NCI-H748 (cell line): ENCODE measurements at regions not wholly inside any gene's neighbourhood (a gene's known extent, or its start where the extent isn't known, plus 50 kb on each side); places are given as distances from the start of the nearest gene placed in this dataset.
A peak's percentile ranks its signal among the peaks of the same experiment; 100 is the strongest.

Source experiments
- DNase-seq: peaks from one replicate; lab custom pipeline; 2025; ENCODE audit not compliant: unreplicated experiment; lab: John Stamatoyannopoulos, UW

DNA sequence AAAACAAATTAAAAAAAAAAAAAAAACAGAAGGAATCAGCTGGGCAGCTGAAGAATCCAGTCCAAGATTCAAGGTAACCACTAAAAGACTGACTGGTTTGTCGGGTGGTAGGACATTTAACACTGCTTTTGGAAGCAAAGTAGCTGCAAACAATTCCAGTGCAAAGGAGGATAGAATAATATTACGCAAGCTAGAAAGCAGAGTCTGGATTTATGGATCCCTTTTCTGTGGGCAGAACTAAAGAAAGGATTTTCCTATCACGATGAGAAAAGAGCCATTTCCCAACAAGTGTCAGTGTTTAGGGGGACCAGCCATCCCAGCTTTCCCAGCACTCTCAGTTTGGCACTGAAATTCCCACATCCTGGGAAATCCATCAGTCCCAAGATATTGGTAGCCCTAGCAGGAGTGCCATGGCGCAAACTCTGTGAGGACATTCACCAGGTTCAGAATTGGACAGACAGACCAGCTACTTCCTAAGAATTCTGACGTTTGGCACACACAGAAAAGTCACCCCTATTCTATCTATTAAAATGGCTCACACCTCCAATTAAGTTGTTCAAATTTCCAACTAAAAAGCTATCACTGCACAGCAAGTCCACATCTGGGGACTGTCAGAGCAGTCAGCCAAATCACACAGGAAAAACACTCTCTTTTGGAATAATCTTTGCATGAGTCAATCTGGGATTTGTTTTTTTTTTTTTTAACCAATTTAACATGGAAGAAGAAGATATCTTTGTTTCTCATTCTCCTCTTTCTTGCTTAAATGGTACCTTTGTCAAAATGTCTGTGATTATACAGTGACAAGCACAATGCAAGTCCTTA lies 356.8 kb upstream of the ARID1B start:
- DNase-seq = no peak

DNA sequence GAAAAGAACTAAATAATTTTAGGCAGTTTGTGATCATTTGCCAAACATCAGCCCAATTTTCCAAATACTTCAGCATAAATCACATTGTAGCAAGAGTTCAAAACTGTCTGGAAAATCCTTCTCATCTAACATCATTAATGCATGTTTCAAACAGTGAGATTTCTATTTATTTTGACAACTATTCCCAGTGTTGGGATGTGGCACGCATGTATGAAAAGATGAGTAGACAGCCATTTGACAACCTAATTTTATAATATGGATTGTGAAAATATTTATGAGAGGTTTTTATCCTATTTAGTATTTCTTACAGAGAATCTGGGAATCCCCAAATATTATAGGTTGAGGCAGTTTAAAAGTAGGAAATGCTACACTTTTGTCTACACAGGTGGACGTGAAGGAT lies 357.6 kb upstream of the ARID1B start:
- DNase-seq = no peak

DNA sequence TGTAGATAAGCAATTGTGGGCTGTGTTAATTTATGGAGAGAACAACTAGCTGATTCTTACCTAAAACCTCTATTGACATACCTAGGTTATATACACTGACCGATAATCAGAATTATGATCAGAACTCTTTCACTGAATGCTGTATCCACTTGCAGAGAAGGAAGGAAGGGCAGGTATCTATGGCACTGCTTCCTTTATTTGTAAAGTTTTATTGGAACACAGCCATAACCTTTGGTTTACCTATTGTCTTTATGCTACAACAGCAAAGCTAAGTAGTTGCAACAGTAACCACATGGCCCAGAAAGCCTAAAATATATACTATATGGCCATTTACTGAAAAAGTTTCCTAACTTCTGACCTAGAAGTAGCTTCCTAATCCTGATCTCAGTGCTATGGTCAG lies 358.9 kb upstream of the ARID1B start:
- DNase-seq = no peak

DNA sequence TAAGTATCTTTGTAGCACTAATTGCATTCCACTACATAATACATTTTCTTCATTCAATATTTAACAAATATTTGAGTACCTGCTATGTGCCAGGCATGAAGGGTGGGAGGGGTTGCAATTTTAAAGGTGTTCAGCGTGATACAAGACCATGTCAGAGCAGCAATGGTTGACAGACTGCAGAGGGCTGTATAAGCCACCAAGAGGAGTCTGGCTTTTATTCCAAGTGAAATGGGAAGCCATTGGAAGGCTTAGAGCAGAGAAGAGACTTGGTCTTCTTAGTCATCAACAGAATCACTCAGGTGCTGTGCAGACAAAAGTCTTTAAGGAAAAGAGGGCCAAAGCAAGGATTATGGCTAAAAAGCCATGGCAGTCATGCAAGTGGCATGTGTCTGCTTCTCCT lies 360.8 kb upstream of the ARID1B start:
- DNase-seq = peak; percentile 77

DNA sequence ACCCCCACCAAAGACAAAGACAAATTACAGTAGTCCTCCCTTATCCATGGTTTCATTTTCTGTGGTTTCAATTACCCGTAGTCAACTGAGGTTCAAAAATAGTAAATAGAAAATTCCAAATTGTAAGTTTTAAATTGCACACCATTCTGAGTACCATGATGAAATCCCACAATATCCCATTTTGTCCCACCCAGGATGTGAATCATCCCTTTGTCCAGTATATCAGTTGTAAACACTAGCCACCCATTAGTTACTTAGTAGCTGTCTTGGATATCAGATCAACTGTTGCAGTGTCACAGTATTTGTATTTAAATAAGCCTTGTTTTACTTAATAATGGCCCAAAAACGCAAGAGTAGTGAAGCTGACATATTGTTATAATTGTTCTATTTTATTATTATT lies 364.0 kb upstream of the ARID1B start:
- no peak for DNase-seq

DNA sequence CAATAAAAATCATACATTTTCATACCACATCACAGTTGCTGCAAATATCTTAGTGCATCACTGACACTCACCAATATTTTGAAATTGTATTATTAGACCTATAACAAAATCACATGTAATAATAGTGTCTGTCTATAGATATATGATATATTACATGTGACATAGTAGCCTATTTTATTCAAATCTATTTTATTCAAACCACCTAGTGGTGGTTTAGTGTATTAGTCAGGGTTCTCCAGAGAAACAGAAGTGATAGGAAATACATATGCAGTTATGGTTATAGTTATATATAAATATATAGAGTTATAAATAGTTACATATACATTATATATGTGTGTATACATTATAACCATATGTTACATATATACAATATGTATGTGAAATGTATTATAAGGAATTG lies 366.5 kb upstream of the ARID1B start:
- no peak for DNase-seq

DNA sequence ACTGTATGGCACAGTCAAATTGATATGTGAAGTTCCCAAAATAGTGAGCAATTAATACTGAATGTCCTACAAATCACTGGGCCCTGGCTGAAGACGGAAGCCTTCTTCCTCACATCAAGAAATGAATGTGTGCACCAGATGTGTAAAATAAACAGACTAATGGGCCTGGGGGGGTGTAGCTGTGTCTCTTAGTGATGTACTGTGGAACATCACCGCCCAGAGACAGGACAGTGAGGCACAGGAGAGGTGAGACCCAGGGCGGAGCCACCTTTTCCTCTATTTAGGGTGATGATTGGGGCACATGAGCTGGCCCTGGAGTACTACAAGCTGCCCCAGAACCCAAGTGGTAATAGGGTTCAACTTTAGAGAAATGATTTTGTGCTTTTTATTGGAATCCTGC lies 368.5 kb upstream of the ARID1B start:
- DNase-seq = no peak

DNA sequence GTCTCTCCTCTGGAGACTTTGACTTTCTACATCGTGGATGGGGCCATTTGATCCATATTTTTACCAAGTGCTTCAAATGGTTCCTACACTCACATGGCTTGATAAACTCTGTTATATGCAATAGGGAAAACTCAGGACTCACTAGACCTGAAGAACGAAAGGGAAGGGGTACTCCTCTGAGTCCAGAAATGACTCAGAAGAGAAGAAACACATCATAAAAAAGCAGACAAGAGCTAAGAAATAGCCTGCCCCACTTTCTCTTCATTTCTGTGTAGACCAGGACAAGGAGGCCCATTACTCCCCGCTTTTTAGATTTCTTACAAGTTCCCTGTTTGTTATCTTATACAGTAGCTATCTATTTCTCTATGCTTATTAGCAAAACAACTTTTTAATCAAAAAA lies 369.8 kb upstream of the ARID1B start:
- no peak for DNase-seq

DNA sequence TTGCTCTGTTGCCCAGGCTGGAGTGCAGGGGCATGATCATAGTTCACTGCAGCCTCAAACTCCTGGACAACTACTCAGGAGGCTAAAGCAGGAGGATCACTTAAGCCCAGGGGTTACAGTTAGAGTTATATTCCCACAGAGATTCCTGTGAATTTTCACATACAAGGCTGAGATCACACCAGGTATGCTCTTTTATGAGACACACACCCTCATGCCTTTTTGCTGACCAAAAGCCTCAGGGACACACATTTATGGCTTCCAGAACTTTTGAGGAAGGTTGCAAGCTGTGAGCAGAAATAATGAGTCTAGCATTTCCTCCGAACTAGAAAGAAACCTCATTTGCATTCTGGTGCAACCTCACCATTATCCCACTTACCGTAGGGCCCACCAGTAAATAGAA lies 370.5 kb upstream of the ARID1B start:
- no peak for DNase-seq

DNA sequence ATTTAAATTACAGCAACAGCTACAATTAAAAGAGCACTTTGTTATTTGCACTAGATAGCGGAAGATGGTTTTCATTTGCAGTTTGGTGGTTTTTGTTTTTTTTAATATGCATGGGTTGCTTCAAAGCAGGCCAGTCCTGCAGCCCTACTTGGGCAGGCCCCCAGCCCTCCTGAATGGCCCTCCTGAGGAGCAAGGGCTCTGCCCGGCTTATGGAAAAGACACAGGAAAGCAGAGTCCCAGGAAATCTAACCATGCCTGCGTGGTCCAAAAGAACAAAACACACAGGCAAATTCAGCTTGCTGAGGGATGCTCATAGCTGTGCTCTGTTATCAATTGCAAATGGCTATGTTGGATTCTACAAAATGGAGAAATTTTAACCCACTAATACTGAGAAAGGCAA lies 371.1 kb upstream of the ARID1B start:
- DNase-seq = no peak

DNA sequence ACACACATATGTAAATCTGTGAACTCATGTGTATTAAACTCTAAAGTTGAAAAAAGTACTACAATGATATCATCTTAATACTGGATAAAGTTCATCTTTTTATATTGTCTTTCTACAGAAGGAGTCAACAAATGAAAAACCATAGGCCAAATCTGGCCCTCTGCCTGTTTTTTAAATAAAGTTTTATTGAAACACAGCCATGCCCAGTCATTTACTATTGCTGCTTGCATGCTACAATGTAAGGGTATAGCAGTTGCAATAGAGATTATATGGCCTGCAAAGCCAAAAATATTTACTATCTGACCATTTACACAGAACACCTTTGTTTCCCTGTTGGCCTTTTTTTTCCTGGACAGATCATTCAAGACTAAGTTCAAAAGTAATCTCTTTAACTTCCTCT lies 374.6 kb upstream of the ARID1B start:
- DNase-seq = no peak

DNA sequence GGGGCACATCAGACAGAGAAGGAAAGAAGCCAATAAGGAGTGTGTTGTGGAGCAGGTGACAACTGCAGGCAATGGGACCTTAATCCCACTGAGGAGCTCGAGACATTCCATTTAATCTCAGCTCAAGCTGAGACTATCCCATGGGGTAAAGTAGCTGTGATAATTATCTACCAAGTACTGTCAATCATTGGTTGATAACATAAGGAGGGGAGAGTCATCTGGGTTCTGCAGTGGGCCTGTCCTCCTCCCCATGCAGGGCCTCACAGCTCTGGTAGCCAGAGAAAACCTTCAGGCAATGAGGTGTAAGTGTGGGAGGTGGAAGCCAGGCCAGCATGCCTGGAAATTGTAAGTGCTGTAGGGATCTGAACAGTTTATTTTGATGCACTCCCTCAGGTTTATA lies 375.0 kb upstream of the ARID1B start:
- DNase-seq = no peak

DNA sequence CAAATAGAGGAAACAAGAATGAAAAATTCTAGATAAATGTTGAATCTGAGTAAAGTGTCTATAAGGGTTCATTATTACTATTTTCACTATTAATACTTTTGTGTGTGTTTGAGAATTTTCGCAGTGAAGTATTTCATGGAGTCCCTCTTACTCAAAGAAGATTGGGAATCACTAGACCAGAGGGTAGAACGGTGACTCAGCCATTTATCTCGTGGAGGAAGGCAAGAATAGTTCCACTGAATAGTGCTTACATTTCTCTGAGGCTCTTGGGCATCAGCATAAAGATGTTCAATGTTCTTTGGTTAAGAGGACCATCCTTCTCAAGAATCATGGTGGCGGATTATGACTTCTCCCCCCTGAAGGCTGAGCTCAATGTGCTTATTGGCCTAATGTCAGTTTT lies 376.7 kb upstream of the ARID1B start:
- DNase-seq = no peak

DNA sequence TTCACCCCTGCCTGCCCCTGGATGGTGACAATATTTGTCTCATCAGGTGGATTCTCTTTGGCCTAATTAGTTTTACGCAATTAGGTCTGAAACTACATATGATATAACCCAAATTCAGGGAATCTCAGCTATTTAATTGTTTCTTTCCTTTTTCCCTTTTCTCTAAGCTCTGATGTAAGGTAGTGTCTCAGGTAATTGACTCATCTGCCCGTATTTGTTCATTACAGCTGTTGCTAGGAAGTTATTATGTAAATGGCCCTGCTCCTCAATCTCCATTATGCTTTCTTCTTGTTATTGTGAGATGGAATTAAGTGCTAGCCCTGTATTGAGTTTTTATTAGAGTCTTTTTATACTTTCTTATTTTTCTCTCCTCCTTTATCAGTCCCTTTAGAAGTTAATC lies 378.2 kb upstream of the ARID1B start:
- peak; percentile 59 for DNase-seq

DNA sequence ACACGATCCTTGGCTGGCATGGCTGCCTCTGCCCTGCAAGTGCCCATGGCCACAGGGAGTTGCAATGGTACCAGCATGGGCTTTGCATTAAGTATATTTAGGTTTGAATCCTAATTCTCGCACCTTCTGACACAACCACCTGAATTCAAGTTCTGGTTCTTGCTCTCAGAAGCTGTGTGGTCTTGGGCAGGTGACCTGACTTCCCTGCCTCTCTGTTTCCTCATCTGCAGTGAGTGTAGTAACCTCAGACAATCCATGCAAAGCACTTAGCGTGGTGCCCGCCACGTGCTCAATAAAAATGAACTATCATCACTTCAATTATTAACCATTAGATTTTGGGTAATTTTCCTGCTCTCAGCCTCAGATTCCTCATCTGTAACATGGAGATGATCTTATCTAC lies 378.8 kb upstream of the ARID1B start:
- DNase-seq = no peak

DNA sequence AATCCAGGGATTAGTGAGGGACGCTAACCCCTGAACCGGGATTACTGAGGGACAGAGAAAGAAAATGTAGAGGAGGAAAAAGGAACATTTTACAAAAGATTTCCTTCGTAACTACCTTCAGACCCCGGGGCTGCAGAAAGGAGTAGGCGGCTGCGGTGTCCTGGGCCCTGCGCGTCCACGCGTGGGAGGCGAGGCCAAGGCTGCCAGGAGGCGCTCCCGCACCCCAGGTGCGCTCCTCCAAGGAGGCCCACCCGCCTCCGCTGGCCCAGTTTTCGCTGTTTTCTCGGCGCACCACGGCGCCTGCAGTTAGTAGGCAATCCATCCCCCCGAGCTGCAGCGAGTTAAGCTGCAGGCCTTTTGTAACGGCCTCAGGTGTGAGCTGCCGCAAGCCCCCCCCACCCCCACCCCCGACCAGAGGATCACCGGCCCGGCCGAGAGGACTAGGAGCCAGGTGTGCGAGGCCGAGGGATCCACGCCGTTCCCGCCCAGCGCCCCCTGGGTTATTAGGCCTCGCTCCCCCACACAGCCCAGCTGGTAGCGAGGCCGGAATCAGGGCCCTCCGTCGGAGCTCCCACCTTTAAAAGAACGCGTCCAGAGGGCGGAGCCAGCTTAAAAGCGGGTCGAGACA lies 380.3 kb upstream of the ARID1B start:
- no peak for DNase-seq

DNA sequence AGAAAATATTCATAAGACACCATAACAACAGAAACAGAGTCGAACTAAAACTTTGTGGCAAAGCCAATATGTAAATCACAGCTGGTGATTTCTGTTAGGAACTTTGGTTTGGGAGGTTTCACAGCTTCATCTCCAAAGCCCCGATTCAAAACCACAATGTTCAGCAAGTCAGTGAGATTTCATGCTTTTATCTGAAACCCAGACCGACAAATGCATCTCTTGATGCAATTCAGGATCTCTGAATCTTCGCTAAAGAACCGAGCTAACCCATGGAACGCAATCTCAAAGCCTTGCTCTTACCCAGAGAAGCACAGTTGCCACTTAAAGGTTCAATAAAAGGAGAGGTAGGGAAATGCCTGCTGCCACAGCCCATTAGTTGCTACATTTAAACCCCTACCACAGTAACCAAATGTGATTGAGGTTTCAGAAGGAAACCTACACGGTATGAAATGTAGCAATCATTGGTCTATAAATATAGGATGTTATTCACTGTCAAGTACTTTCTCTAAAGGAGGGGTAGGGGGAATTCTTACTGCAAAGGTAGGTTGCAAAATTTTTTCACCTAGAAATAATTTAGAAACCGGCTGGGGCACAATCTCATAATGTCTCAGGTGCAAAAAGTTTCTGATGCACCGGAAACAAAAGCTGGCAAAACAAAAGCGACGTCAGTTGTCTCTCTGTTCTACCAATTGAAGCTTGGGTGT lies 381.0 kb upstream of the ARID1B start:
- DNase-seq = peak; percentile 33

DNA sequence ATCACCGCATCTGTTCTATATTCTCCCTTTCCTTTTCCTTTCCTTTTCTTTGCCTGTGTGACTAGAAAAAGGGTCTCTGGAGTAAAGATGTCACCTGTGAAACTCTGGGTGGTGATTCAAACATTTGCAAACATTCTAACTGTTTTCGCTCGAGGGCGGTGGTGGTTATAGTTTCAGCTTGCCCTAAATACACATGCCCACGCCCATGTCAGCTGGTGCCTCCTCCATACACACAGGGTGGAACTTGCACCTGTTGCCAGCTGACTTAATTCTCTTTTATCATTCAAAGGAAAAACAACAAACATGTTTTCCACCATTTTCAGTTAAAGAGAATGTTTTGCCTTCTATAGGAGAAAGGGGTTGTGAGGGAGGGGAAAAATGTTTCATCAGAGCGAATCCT lies 381.9 kb upstream of the ARID1B start:
- DNase-seq = peak; percentile 98

DNA sequence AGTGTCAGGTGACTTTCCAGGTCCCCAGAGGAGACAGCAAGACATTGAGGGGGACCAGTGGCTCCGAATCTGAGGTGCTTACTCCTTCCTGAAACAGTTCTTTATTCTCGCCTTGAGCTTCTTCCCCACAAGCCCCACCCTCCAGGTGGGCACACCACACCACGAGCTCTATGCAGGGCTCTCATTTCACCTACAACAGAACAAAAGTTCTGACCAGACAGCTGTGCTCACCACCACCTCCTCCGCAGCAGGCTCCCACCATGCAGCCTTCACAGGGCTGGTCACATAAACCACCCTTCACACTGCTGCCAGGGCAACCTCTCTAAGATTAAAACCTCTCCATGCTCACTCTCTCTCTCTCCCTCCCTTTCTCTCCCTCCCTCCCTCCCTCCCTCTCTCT lies 384.5 kb upstream of the ARID1B start:
- DNase-seq = no peak

DNA sequence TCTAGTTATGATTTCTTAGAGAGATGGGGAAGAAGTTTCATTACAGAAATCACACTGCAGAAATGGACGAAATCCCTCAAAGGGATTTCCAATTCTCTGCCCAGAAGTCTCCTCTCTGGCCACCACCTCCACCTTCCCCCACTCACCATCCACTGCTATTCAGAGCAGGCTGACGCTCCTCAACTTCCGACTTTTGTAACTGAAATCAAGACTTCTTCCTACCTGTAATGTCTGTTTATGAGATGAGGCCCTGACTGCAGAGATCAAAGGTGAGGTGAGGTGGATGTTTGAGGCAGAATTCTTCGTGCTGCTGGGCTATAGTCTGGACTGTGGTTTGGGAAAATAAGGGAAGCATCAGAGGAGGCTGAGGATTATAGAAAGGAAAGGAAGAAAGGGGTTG lies 385.2 kb upstream of the ARID1B start:
- no peak for DNase-seq

DNA sequence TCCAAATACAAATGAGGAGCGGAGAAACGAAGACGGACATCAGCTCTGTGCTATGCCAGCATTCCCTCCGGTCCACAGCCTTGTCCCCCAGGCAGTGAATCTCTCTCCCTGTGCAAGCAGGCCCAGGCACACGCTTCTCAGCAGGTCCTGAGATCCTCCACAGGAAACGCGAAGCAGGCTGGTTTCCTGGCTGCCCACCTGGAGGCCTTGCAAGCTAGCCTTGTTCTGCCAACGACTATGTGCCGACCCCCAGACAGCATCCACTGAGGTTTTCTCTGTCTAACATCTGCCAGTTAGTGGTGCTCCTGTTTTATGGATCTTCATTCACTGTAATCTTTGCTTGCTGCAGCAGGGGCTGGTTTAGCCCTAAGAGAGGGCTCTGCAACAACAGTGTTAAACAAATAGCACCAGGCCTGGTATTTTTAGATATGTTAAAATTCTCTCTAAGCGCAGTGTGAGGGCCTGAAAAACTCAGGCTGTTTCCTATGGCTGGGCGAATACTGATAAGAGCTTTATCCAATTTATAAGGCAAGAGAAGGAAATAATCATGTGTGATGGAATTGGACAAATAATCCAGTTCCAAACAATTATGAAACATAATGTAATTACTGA lies 386.0 kb upstream of the ARID1B start:
- DNase-seq = peak; percentile 11

DNA sequence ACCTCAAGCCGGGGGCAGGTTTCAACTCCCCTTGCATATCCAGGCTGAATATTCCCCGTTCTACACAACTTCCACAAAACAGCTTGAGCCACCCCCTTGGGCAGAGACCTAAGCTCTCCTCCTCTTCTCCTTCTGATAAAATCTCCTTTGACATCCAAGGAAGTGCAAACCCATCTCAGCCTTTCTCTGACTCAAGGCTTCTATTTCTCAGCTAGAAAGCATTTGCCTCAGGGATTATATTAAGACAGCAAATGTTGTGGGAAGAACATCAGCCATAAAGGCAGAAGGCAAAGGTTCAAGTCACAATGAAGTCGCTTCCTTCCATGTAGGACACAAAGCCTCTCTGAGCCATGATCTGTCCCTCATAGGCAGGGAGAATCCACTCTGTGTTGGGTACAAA lies 386.6 kb upstream of the ARID1B start:
- DNase-seq = no peak
